GM21381 (cell line): ENCODE measurements at regions not wholly inside any gene's neighbourhood (a gene's known extent, or its start where the extent isn't known, plus 50 kb on each side); places are given as distances from the start of the nearest gene placed in this dataset.

Source experiments
- ATAC-seq: cut with Tn5 transposase; IDR thresholded peaks from one replicate; pipeline ENCODE4 v1.9.1; 2021; ENCODE audit warnings: mild to moderate bottlenecking, moderate library complexity; ENCODE audit not compliant: unreplicated experiment

GRCh38 chr13:105996391-105997025 is 539.0 kb downstream of the EFNB2 start:
- ATAC-seq, result no peak

GRCh38 chr13:105994340-105994739 is 541.1 kb downstream of the EFNB2 start:
- no peak for ATAC-seq

GRCh38 chr13:105991622-105992277 is 543.7 kb downstream of the EFNB2 start:
- no peak for ATAC-seq

DNA sequence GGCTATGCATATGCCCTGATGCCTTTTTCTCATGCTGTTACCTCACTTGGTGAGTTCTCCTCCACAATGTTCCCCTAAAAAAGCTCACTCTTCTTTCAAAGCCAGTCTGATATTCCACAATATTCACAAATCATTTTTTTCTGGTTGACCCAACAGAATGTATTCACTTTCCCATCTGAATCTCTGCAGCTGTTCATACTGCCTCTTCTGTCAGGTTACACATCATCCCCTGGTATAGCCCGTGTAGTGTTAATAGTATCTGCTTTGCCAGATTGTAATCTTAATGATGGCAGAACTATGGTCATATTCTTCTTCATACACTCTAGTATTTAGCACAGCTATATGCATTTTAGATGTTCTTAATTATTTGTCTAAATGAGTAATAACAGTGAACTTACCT is 544.3 kb downstream of the EFNB2 start:
- no peak for ATAC-seq

DNA sequence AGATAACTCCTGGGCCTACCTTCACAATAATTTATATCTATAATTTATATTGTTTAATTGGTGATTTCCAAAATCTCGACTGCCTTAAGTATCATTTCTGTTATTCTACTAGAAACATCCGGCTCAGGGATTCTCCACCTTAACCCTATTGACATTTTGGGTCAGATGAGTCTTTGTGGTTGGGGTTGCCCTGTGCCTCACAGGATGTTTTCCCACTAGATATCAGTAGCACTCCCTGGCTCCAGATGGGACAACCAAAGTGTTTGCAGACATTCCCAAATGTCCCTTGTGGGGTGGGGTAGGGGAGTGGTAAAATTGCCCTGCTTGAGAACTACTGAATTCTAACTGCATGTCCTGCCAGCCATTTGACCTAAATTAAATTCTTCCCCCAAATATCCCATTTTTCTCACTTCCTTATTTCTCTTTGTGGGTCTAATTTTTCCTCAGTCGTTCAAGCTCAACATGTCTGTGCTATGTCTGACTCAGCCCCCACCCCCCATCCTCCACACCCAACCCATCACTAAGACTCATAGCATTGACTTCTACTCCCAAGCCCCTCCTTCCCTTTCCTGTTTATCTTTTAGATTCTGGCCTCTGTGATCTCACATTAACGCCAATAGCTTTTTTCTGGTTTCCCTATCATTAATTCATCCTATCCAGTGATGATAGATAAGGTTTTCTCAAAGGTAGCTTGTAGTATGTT is 545.1 kb downstream of the EFNB2 start:
- no peak for ATAC-seq

DNA sequence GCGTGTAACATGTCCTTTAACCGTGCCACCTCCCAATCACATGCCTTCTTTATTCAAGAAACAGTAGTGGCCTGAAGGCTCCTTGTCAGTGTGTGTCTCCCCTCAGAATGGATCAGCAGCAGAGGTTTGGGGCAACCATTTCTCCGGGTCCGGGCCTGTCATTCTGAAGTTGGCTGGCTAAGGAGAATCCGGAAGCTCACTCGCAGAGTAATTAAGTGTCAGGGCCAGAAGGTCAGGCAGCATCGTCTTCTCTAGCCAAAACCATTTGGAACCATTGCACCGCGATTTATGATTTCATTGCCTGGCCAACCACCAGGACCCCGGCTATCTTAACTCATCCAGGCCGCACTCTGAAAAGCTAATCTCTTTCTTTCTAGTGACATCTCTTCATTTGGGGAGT is 550.8 kb downstream of the EFNB2 start:
- ATAC-seq, result no peak

- no peak for ATAC-seq
These were observed 551.2 kb downstream of the EFNB2 start for GRCh38 chr13:105984236-105984635.

- ATAC-seq, result no peak
These were observed 553.1 kb downstream of the EFNB2 start for GRCh38 chr13:105982219-105982930.

DNA sequence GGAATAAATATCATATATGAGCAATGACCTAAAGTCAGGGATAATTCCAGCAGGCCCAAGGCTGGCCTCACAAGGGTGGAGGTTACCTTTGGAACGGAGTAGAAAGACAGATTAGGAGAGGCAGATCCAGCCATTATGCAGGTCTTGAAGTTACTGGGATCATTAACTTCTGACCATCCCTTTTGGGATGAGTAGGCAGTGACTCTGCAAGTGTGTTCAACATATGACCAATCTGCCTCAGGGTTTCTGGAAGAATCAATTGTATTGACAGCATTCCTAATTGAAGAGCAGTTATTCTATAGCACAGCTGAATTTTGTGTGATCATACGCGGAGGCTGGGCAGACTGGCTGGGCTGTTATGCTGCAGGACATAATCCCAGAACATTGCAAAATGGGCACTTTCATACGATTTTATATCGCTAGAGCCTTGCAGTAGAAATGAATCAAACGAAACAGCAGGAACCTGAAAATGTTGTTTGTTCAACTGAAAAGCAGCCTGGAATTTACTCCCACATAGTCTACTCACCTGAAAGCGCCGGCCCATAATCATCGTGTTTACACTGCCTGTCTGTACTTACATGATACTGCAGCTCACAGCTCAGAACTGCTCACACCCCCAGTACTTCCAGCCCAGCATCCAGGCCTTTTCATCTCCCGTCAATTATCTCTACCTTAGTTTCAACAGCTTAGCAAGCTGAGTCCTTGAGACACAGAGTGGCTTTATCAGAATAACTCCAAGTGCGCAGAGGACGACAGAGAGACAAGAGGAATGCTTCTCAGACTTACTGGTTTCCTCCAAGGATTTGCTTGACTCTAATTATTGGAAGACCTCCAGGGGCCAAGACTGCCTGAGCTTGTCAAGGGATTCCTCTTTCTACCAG is 556.1 kb downstream of the EFNB2 start:
- no peak for ATAC-seq

DNA sequence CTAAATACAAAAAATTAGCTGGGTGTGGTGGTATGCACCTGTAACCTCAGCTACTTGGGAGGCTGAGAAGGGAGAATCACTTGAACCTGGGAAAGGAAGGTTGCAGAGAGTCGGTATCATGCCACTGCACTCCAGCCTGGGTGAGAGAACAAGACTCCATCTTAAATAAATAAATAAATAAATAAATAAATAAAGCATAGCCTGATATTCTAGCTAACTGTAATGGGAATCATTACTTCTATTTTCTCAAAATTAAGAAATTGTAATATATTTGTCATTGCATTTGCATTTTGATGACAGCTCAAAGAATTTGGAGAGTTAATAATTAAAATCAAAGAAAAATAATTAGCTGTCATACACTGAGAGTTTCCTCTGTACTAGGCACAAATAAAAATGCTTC is 561.1 kb downstream of the EFNB2 start:
- no peak for ATAC-seq

GRCh38 chr13:105972811-105973590 is 562.5 kb downstream of the EFNB2 start:
- ATAC-seq, result no peak

DNA sequence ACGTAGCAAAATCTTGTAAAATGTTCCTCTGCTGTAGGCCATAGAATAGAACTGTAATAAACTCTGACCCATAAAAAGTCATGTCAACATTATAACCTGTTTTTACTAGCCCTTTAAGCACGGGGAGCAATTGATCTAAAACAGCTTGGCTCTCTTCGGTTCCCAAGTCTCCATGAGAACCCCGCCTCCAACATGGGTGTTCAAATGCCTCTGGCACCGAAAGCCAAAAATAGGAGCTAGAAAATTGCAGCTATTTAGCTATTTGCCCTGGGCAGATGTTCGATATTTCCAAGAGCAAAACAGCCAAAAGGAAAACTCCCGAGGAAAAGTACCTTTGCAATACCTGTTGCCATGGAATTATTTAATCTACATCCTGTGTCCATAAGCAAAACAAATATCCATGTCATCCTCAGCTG is 563.1 kb downstream of the EFNB2 start:
- no peak for ATAC-seq

DNA sequence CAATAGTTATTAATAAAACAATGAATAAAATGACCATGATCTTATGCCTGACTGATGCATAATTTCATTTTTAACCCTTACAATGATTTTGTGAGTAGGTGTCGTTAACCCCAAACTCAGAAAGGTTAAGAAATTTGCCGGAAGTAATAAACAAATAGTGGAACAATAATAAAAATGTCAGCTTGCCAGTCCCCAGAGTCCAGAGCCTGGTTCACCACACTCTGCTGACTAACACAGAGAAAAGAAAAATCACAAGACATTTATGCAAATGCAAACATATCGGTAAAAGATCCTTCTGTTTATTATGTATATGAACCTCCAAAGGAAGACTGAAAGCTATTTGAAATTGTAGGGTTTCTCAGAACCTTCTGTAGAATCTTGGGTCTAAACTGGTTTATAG is 563.7 kb downstream of the EFNB2 start:
- ATAC-seq, result no peak

- no peak for ATAC-seq
These were observed 564.1 kb downstream of the EFNB2 start for GRCh38 chr13:105971312-105971711.

DNA sequence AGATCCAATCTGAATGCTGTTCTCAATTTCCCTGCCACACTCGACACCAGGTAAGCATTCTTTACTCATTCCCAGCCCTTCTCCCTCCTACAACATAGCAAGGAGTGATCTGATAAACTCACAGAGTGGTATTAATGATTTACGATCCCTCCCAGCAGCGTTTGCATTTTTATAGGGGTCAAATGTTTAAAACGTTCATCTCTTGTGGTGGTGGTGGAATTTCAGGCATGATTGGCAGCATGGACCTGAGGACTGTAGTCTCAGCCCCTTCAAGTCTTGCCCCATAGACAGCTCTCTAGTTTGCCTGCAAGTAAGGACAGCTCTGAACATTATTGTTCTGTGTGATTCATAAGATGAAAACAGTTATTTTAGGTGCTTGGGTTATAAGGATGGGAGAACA is 565.7 kb downstream of the EFNB2 start:
- ATAC-seq, result no peak

DNA sequence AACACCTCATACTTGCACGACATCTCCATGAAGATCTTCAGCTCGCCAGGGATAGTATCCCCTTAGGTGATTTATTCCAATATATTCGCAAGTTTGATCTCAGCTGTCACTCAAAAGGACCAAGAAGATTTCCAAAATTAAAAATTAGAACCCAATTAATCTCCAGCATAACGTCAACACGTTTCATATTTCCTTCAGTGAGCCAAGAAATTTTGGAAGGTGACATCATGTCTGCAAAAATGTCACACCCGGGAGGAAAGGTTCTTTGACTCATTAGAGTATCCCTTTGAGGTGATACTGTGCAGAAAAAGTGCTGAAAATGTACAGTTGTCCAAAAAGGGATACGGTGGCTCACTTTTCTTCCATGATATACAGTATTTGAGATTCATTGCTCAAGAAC is 569.6 kb downstream of the EFNB2 start:
- ATAC-seq, result no peak

- no peak for ATAC-seq
These were observed 573.4 kb downstream of the EFNB2 start for GRCh38 chr13:105962080-105962479.

DNA sequence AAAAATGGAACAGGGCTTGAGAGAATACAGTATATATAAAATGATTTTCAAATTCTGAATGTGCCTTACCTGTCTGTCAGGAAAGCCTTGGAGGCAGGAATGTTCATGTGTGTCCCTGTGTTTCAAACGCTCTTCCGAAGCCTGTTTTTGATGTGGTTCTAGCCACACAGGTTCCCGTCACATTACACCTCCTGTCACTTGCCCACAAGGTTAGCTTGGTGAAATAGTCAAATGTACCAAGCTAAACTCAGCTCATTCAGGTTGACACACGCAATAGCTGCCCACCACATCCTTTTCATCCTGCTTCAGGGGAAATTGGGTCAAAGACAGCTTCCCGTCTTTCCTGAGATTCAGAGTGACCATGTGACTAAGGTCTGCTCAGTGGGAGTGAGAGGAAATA is 574.0 kb downstream of the EFNB2 start:
- ATAC-seq, result no peak

DNA sequence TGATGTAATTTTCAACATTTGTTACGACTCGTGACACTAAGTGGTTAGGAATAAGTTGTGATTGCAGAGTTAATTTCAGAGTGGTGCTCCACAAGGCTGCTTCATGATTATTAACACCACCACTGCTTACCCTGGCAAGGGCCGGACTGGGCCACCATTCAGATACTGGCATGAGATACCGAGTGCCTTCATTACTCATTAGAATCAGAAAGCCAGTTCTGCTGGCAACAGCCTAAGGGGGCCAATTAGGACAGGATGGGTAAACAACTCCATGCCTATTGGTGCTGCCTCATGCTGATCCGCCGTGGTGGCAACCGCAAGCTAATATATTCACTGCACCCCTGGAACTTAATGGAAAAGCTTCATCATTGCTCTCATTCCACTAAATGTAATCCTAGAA is 575.1 kb downstream of the EFNB2 start:
- ATAC-seq, result no peak

DNA sequence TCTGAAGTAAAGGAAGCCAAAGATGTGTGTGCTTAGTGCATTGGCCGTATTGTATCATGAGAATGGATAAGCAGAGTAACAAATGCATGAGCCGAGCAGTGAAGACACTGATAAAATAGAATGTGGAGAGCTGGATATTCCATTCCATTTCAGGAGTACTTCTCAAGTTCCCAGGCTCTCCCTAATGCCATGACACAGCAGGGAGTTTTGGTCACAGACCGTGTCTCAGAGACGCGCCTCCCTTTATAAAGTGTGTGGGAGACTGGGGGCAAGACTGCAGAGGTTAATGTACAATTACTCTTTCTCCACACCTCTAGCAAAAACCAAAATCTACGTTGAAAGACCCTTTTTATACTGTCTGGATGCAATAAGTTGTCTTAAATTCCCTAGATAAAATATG is 575.6 kb downstream of the EFNB2 start:
- no peak for ATAC-seq
